ENCODE measurements at regions not wholly inside any gene's neighbourhood (a gene's known extent, or its start where the extent isn't known, plus 50 kb on each side); places are given as distances from the start of the nearest gene placed in this dataset.

GRCh38 chr2:116580209-116580608 is 1234.3 kb upstream of the DDX18 start:
- TF ChIP-seq CTCF (IDR thresholded peaks at IDR 0.05) (no peak), POLR2AphosphoS5 (IDR thresholded peaks at IDR 0.05) (no peak)

All from breast epithelium (tissue), 3 donors.